ENCODE measurements at regions not wholly inside any gene's neighbourhood (a gene's known extent, or its start where the extent isn't known, plus 50 kb on each side); places are given as distances from the start of the nearest gene placed in this dataset.

DNA sequence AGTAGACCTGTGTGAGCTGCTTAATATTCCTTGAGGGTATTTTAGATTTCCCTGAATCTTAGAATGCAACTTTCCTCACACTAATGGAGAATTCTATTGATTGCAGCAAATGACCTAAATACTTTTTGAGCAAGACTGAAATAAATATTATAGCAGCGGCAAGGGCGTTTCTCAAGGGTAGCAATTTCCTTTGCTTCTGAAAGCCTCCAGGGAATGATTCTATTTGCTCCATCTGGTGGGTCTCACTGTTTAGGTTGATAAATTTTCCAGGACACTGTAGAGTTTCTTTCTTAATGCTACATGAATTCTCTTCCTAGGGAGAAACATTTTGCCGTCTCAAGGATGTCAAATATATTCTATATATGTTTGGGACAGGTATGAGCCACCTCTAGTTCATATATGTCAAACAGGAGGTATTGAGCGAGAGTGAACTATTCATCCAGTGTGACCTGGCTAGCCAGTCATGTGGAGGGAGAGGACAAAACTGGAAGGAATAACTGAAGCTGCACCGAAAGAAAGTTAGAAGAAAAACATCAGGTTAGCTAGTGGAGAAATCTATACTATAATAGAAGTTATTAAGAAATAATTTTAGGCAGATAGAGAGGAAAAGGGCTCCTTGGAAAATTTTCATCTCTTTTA is 57.9 kb upstream of the FZD8 start:
- no peak for TF ChIP-seq POLR2A (IDR thresholded peaks at IDR 0.05)
- no peak for TF ChIP-seq EP300 (IDR thresholded peaks at IDR 0.05)
- TF ChIP-seq, protein P1, sequence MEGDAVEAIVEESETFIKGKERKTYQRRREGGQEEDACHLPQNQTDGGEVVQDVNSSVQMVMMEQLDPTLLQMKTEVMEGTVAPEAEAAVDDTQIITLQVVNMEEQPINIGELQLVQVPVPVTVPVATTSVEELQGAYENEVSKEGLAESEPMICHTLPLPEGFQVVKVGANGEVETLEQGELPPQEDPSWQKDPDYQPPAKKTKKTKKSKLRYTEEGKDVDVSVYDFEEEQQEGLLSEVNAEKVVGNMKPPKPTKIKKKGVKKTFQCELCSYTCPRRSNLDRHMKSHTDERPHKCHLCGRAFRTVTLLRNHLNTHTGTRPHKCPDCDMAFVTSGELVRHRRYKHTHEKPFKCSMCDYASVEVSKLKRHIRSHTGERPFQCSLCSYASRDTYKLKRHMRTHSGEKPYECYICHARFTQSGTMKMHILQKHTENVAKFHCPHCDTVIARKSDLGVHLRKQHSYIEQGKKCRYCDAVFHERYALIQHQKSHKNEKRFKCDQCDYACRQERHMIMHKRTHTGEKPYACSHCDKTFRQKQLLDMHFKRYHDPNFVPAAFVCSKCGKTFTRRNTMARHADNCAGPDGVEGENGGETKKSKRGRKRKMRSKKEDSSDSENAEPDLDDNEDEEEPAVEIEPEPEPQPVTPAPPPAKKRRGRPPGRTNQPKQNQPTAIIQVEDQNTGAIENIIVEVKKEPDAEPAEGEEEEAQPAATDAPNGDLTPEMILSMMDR (IDR thresholded peaks at IDR 0.05): no peak
- no peak for TF ChIP-seq POLR2AphosphoS5 (IDR thresholded peaks at IDR 0.05)
